ENCODE measurements at regions not wholly inside any gene's neighbourhood (a gene's known extent, or its start where the extent isn't known, plus 50 kb on each side); places are given as distances from the start of the nearest gene placed in this dataset.
"Not testable (repeated sequence)": the region's sequence is repeated elsewhere in the genome, so short reads cannot be mapped to it uniquely, and the experiment has no call there.

DNA sequence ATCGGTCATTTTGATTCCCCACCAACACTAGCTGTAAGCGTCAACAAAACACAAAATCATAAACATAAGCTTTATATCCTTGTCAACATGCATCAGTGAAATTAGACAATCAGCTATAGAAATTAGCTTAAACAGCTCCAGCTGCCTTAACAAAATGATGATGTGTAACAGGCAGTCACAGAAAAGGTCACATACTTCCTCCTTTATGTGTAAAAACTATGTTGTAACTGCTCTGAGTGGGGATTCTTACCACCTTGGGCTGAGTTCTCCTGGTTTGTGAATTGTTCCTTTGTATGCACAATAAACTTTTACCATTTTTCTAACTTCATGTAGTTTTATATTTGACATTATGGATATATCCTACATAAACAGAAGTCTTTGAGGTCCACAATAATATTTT, 73.9 kb upstream of the MAP9 start:
- DNase-seq (ENCODE audit: low read depth) = no peak

GRCh38 chr4:155445306-155445705, 68.5 kb upstream of the MAP9 start:
- DNase-seq (ENCODE audit: low read depth) = no peak

GRCh38 chr4:155444721-155445120, 68.0 kb upstream of the MAP9 start:
- DNase-seq (ENCODE audit: low read depth) = no peak

DNA sequence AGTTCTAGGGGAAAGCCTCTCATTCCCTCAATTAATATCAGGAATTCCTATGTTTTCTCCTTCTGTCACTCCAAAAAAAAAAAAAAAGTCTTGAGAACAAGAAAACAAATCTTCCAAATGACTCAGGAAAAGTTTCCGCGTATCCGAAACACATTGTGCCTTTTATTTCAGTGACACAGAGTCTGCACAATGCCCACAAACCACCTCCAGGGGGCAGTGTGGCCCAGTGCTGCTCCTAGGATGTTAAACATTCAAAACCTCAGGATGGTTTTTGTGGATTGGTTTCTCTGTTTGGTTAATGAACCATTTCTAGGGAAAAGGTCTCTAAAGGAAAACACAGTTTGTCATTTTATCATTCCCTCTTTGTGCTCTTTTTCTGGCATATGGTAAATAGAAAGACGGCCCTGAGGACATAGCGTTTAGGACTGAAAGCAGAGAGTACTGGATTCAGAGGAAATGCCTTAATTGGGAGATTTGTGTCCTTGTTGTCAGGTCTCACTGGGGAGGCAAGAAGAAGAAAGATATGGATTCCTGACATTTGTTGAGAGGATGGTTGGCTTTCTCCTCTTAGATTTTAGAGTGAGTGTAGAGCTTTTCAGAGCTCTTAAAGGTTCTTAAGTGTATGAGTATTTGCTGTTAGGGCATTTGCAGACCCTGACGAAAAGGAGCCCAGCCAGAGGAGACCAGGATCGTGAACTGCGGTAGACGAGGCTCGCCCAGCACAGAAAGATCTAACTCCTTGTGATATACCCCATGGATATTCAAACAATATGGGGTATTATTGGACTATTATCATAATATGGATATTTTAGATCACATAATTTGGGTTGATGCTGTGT, 65.7 kb upstream of the MAP9 start:
- DNase-seq (ENCODE audit: low read depth) = peak; percentile 65

DNA sequence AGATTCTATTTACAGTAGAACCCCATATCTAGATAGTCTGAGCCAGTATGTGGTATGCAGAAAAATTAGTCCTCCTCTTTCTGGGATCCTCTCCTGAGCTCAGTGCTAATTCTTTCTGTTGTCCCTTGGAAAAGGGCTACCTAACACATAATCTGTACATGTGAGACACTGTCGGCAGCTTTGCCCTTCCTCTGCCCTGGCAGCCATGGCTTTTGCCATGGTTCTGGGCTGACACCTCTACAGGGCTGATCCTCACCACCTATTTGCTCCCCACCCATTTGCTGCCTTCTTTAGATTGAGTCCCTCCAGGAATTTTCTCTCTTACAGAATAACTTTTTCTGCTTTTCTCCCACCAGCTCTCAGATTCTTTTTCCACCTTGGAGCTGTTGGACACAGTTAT, 64.7 kb upstream of the MAP9 start:
- DNase-seq (ENCODE audit: low read depth) = no peak

GRCh38 chr4:155439760-155440159, 63.0 kb upstream of the MAP9 start:
- DNase-seq (ENCODE audit: low read depth) = not testable (repeated sequence)

DNA sequence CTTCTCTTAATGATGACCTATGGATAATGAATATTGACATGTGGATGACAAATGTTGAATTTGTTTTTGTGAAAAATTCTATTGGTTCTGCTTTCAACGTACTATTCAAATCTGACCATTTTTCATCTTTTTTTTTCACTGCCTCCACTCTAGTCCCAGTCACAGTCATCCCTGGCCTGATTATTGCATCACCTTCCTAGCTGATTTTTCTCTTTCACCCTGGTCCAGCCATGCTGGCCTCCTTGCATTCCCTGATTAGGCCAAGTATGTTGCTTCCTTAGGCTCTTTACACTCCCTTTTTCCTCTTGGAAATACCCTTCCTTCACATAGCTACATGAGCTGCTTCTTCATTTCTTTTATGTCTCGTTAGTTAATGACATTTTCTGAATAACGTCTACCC, 58.1 kb upstream of the MAP9 start:
- DNase-seq (ENCODE audit: low read depth) = no peak

- no peak for DNase-seq (ENCODE audit: low read depth)
Measured at GRCh38 chr4:155434366-155434765, 57.6 kb upstream of the MAP9 start.

GRCh38 chr4:155433636-155434360, 57.0 kb upstream of the MAP9 start:
- DNase-seq (ENCODE audit: low read depth) = peak; percentile 17

DNA sequence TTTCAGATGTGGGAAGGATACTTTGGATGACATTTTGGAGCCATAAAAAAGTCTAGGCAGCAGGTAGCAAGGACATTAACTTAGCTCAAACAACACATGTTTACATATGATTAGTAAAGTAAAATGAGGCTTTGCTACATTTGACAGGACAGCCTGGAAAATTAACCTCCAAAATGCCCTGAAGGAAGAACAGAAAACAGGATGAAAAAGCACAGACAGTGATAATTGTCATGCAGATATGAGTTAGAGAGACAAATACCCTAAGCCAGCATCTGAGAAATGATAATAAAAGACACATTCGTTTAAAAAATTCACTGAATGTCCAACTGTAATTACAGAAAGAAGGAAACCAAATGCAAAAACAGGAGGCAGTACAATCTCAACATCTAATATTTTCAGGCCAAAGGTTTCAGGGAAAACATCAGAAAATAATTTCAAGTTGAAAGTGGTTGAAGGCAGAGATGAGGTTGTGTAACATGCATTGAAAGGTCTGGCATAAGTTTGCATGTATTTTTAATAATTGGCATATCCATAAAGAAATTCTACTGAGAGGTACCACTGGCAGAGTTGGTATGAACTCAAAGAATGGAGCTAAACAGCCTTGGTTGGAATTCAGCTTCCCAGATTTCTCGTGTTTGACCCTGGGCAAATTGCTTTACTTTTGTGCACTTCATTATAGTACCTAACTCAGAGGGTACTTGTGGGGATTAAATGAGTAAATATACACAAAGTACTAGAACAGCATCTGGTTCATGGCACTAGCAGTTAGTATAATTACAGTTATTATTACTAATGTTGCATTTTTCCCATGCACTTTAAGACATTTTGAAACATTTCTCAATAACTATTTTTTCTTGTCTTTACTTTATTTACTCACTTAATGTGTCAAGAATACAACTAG, 54.4 kb upstream of the MAP9 start:
- DNase-seq (ENCODE audit: low read depth) = no peak

- DNase-seq (ENCODE audit: low read depth) = no peak
Measured at GRCh38 chr4:155428128-155428527, 51.4 kb upstream of the MAP9 start.

- no peak for DNase-seq (ENCODE audit: low read depth)
Measured at GRCh38 chr4:155426953-155427352, 50.2 kb upstream of the MAP9 start.

All from Daoy (cell line).